Esophagus muscularis mucosa (tissue), 4 donors: ENCODE measurements at regions not wholly inside any gene's neighbourhood (a gene's known extent, or its start where the extent isn't known, plus 50 kb on each side); places are given as distances from the start of the nearest gene placed in this dataset.

Source experiments
- CTCF ChIP-seq, 3 experiments: fragments of 200-600 bp in 2 of 3; fragments of 450-650 bp in 1 of 3; sonication (generic) in 2 of 3; IDR thresholded peaks; one replicate each; pipeline ENCODE4 v1.5.1; 2017 to 2019; ENCODE audit warnings: antibody characterized with exemption in 3 of 3, mild to moderate bottlenecking in 2 of 3, moderate library complexity in 1 of 3
- EP300 ChIP-seq: sonication (generic); formaldehyde crosslinking; IDR thresholded peaks from one replicate; pipeline ENCODE4 v1.6.1; 2017; ENCODE audit warnings: antibody characterized with exemption
- POLR2AphosphoS5 ChIP-seq, 2 donors: sonication (generic); formaldehyde crosslinking; IDR thresholded peaks; one replicate each; pipeline ENCODE4 v1.6.1; 2017; ENCODE audit warnings: antibody characterized with exemption in 2 of 2

- TF ChIP-seq CTCF (IDR thresholded peaks at IDR 0.05) (no peak), EP300 (no peak), POLR2AphosphoS5 (IDR thresholded peaks at IDR 0.05) (no peak)
These were observed 620.8 kb downstream of the HTR1A start for GRCh38 chr5:63341442-63341841.
